Brain microvascular endothelial cell (primary cell): ENCODE measurements at regions not wholly inside any gene's neighbourhood (a gene's known extent, or its start where the extent isn't known, plus 50 kb on each side); places are given as distances from the start of the nearest gene placed in this dataset.

Experiments used
- DNase-seq: peaks from one replicate; pipeline ENCODE4 v3.0.0-alpha.2; 2020
- H3K27ac ChIP-seq: fragments of 250-450 bp; sonication (Bioruptor Pico); 2 replicates; pipeline ENCODE4 v1.5.1; 2020; ENCODE audit warnings: mild to moderate bottlenecking, moderate library complexity
- H3K27me3 ChIP-seq: fragments of 250-450 bp; sonication (Bioruptor Pico); replicated peaks from 2 replicates; pipeline ENCODE4 v1.5.1; 2020; ENCODE audit warnings: mild to moderate bottlenecking
- H3K36me3 ChIP-seq: fragments of 250-450 bp; sonication (Bioruptor Pico); replicated peaks from 2 replicates; pipeline ENCODE4 v1.5.1; 2020; ENCODE audit warnings: mild to moderate bottlenecking
- H3K4me3 ChIP-seq: 2 replicates; pipeline ENCODE4 v1.5.1; 2011; ENCODE audit warnings: low read depth, mild to moderate bottlenecking, control low read depth, low read length, moderate library complexity
- in situ Hi-C: cut with HindIII; loops from 2 replicates; pipeline ENCODE4 v1.10.0; 2017; ENCODE audit warnings: low sequenced_read_pairs, low pct_ligation_motif_present
- TF ChIP-seq, protein P1 (sequence below): IDR thresholded peaks from 2 replicates; pipeline ENCODE4 v1.5.1; 2011; ENCODE audit warnings: low read depth, mild to moderate bottlenecking, moderate library complexity, low read length, control low read depth, inconsistent platforms; ENCODE audit errors: missing control alignments

DNA sequence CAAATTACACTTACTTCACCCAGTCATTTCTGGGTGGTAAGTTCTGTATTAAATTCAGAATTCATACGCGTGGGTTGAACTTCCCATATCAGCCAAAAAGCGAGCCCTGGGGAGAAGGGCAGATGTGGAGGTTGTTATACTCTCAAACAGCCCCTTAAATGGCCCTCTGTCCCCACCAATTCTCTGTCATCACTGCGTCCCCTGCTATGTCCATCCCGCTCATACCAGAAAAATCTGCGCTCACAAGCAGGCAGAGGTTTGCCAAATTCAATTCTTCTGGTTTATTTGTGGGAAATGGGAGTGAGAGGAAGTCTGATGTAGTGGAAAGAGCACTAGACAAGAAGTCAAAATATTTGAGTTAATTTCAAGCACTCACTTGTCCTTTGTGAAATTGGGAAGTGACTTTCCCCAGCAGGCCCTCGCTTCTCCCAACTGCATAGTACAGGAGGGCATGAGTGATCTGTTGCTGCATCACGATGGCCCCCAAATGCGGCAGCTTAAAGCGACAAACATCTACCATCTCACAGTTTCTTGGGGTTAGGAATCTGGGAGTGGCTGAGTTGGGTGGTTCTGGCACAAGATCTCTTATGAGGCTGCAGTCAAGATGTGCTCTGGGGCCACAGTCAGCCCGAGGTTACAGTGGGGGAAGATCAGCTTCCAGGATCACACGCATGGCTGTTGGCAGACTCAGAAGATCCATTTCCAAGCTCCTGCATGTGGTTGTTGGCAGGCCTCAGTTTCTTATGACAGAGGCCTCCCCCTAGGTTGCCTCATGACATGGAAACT is 67.7 kb downstream of the CPN2 start:
- DNase-seq = no peak
- TF ChIP-seq, protein P1, sequence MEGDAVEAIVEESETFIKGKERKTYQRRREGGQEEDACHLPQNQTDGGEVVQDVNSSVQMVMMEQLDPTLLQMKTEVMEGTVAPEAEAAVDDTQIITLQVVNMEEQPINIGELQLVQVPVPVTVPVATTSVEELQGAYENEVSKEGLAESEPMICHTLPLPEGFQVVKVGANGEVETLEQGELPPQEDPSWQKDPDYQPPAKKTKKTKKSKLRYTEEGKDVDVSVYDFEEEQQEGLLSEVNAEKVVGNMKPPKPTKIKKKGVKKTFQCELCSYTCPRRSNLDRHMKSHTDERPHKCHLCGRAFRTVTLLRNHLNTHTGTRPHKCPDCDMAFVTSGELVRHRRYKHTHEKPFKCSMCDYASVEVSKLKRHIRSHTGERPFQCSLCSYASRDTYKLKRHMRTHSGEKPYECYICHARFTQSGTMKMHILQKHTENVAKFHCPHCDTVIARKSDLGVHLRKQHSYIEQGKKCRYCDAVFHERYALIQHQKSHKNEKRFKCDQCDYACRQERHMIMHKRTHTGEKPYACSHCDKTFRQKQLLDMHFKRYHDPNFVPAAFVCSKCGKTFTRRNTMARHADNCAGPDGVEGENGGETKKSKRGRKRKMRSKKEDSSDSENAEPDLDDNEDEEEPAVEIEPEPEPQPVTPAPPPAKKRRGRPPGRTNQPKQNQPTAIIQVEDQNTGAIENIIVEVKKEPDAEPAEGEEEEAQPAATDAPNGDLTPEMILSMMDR = no peak
- in situ Hi-C loops = no loop called here
- H3K27me3 ChIP-seq = peaks cover 68% of the 10 kb centered on the region
- no peaks in the 10 kb centered on the region for H3K36me3 ChIP-seq
- no peak overlapping the region for H3K4me3 ChIP-seq
- H3K27ac ChIP-seq = no peak overlapping the region

DNA sequence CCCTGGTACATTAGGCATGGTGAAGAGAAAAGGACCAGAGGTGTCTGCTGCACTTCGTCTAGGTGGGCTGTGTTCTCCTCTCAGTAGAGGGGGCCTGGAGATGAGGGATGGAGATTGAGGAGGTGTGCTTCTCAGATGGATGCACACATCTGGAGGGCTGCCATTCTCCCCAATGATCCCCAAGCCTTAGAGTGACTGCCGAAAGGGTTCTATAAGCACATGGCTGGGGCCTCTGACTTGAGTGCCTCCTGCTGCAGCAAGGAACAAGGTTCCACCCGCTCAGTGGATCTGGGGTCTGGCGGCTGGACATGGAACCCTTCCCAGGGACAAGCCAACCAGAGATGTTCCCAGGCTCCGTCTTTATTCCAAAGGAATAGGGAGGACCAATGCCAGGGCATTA is 66.8 kb downstream of the CPN2 start:
- Histone ChIP-seq H3K27ac (no peak overlapping the region), H3K4me3 (no peak overlapping the region), H3K27me3 (peaks cover 72% of the 10 kb centered on the region), H3K36me3 (no peaks in the 10 kb centered on the region)
- DNase-seq = no peak
- in situ Hi-C loops = no loop called here
- TF ChIP-seq, protein P1 = no peak

DNA sequence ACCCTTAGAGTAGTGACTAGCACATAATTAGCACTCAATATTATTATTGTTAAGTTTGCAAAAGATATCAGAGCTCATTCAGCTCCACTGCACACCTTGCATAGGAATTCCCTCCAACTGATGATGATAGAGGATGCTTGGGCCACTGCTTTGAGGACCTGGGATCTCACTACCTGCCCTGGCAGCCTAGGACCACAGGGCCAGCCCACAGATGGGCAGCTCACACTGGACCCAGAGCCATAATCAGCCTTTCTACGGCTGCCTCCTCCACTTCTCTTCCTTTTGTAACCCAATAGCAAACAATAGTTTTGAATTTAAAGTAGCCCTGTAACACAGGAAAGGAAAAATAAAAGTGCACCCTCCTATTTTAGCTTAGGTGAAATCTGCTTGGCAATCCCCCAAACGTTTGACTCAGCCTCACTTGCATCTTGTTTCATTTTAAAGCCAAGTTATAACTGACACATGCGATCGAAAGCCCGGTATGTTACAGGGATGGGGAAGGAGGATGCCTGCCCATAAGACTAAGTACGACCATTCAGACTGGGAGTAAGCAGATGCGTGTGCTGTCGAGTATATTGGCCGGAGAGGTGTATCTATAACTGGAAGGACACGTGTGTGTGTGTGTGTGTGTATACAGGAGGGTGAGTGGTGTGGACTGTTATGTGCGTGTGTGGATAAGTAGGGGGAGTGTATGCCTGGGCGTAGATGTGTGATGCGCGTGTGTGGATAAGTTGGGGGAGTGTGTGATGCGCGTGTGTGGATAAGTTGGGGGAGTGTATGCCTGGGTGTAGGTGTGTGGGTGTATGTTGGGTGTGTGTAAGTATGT is 65.9 kb downstream of the CPN2 start:
- Histone ChIP-seq H3K27ac (no peak overlapping the region), H3K36me3 (no peaks in the 10 kb centered on the region), H3K27me3 (peaks cover 72% of the 10 kb centered on the region), H3K4me3 (no peak overlapping the region)
- TF ChIP-seq, protein P1 = no peak
- in situ Hi-C loops = no loop called here
- no peak for DNase-seq

DNA sequence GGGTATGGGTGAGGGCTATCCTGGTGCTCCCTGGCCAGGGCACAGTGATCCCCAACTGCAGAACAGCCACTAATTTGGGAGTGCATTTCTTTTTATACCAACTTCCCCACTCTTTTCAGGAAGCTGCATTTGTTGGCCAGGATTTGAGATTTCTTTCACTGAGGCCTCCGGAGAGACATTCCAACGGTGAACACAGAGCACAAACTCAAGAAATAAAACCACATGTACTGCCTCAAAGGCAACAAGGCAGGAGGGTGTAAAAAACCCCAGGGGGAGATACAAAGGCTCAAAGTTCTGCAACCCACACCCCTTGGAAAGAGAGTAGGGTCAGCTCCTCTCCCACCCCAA is 65.3 kb downstream of the CPN2 start:
- no peak for DNase-seq
- Histone ChIP-seq H3K27ac (no peak overlapping the region), H3K27me3 (peaks cover 66% of the 10 kb centered on the region), H3K36me3 (no peaks in the 10 kb centered on the region), H3K4me3 (no peak overlapping the region)
- TF ChIP-seq, protein P1 = no peak
- in situ Hi-C loops = no loop called here

DNA sequence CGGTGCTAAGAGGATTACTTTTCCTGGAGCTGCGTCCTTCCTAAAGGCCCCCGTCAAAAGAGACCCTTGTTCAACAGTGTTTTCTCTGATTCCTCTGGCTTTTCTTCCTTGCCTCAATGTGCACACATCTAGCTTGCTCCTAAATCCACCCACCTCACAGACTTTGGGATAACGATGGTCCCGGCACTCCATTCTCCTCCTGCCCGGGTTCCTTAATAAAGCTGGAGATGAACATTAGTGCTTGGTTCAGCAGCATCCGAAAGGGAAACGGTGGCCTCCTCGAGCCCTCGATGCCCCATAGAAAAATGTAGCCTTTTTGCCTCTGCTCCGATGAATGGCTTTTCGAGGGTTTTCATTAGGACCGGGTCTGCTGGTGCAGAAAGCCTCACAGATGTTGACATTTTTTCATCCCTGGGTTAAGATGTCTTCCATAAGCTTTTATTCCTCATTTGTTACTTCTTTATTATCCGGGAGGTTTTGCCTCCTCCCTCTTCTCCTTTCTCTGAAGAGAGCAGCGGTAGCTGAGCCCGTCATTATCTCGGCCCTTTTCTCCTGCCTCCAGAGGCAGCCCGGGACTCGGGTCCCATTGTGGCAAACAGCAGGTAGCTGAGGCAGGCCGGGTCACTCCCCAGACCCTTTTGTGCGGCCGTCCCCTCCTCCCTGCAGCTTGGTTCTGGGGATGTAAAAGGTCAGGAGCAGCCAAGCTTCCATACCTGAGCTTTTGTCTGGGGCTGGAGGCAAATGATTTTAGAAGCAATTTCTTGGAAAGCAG is 64.6 kb downstream of the CPN2 start:
- Histone ChIP-seq H3K4me3 (no peak overlapping the region), H3K27ac (no peak overlapping the region), H3K27me3 (peaks cover 66% of the 10 kb centered on the region), H3K36me3 (no peaks in the 10 kb centered on the region)
- TF ChIP-seq, protein P1 = no peak
- in situ Hi-C loops = no loop called here
- no peak for DNase-seq
